HCT116 (cell line): ENCODE measurements at regions not wholly inside any gene's neighbourhood (a gene's known extent, or its start where the extent isn't known, plus 50 kb on each side); places are given as distances from the start of the nearest gene placed in this dataset.

Source experiments
- ATAC-seq: fragments of 200-7000 bp; cut with Tn5 transposase; 2 replicates; pipeline ENCODE4 v1.9.1; 2020; ENCODE audit warnings: mild to moderate bottlenecking, moderate library complexity
- BruUV-seq: library from RNA; stranded (reverse); fragments of 400-500 nt; replicated peaks from 2 replicates; lab custom pipeline; 2021; lab: Mats Ljungman, UMichigan
- CTCF ChIA-PET: fragments of 300-600 bp; sonication (Branson Sonifier 250); formaldehyde crosslinking; loops from one replicate; lab custom pipeline; 2021; ENCODE audit warnings: antibody characterized with exemption; lab: Charles Lee
- POLR2A ChIA-PET: fragments of 300-600, 350-600 bp; sonication (Branson Sonifier 250); formaldehyde crosslinking; loops from one replicate; lab custom pipeline; 2021; ENCODE audit warnings: antibody characterized with exemption; lab: Charles Lee
- RAD21 ChIA-PET, 2 experiments: fragments of 300-600 bp; sonication (Branson Sonifier 250); formaldehyde crosslinking; loops; one replicate each; lab custom pipeline; 2023; ENCODE audit warnings: low total read pairs in 2 of 2; ENCODE audit not compliant: uncharacterized antibody in 2 of 2, unreplicated experiment in 2 of 2, low non-redundant PET in 1 of 2; lab: Charles Lee
- DNase-seq: peaks from one replicate; pipeline ENCODE4 v3.0.0-alpha.2; 2010; ENCODE audit warnings: low read depth, low spot score
- H2AFZ ChIP-seq: fragments of 200-600 bp; shearing (Covaris generic), sonication (generic); 2 replicates; pipeline ENCODE4 v1.6.1; 2017; ENCODE audit warnings: low read depth, mixed run types, mixed read lengths, antibody characterized with exemption, low read length; ENCODE audit not compliant: poor library complexity, severe bottlenecking
- H3K27ac ChIP-seq: 2 replicates; pipeline ENCODE4 v1.5.1; 2012; ENCODE audit warnings: low read depth, low read length
- H3K27me3 ChIP-seq: fragments of 200-600 bp; sonication (generic); 2 replicates; pipeline ENCODE4 v1.6.1; 2016; ENCODE audit warnings: mixed run types, low read length, mixed read lengths; ENCODE audit not compliant: insufficient read depth
- H3K36me3 ChIP-seq, 2 experiments: fragments of 200-500 bp in 1 of 2; fragments of 200-600 bp in 1 of 2; sonication (Bioruptor generic) in 1 of 2; sonication (generic) in 1 of 2; 2 replicates each; pipeline versions ENCODE4 v1.5.1 to v1.6.1; 2014 to 2016; ENCODE audit warnings: low read length in 2 of 2, inconsistent platforms in 1 of 2, mixed read lengths in 1 of 2, mixed run types in 1 of 2; ENCODE audit not compliant: insufficient read depth in 2 of 2, control insufficient read depth in 1 of 2
- H3K4me1 ChIP-seq, 2 experiments: fragments of 200-600 bp in 1 of 2; sonication (generic) in 1 of 2; 2 replicates each; pipeline versions ENCODE4 v1.5.1 to v1.6.1; 2012 to 2017; ENCODE audit warnings: low read length in 2 of 2, inconsistent platforms in 1 of 2, mild to moderate bottlenecking in 1 of 2, mixed read lengths in 1 of 2, mixed run types in 1 of 2, moderate library complexity in 1 of 2; ENCODE audit not compliant: insufficient read depth in 2 of 2, control insufficient read depth in 1 of 2
- H3K4me2 ChIP-seq: fragments of 200-600 bp; sonication (generic); 2 replicates; pipeline ENCODE4 v1.6.1; 2017; ENCODE audit warnings: mixed run types, low read length, mixed read lengths
- H3K4me3 ChIP-seq, 2 experiments: fragments of 200-600 bp in 1 of 2; sonication (generic) in 1 of 2; replicated peaks in 1 of 2; 2 replicates each; pipeline ENCODE4 v1.5.1; 2011 to 2016; ENCODE audit warnings: low read length in 2 of 2, control low read depth in 1 of 2, low read depth in 1 of 2, mild to moderate bottlenecking in 1 of 2, mixed read lengths in 1 of 2, mixed run types in 1 of 2
- H3K79me2 ChIP-seq: fragments of 200-600 bp; sonication (generic); 2 replicates; pipeline ENCODE4 v1.6.1; 2017; ENCODE audit warnings: mild to moderate bottlenecking, mixed run types, low read length, moderate library complexity, mixed read lengths; ENCODE audit not compliant: insufficient read depth
- H3K9ac ChIP-seq: fragments of 200-600 bp; sonication (generic); 2 replicates; pipeline ENCODE4 v1.6.1; 2016; ENCODE audit warnings: low read length, mixed read lengths
- H3K9me2 ChIP-seq: fragments of 200-600 bp; sonication (generic), shearing (Covaris generic); 2 replicates; pipeline ENCODE4 v1.6.1; 2017; ENCODE audit warnings: mixed run types, mild to moderate bottlenecking, moderate library complexity; ENCODE audit not compliant: insufficient read depth
- H3K9me3 ChIP-seq, 2 experiments: fragments of 200-500 bp in 1 of 2; fragments of 200-600 bp in 1 of 2; sonication (Bioruptor generic) in 1 of 2; sonication (generic) in 1 of 2; 2 replicates each; pipeline ENCODE4 v1.6.1; 2014 to 2017; ENCODE audit warnings: low read length in 2 of 2, mixed read lengths in 2 of 2, inconsistent platforms in 1 of 2, low read depth in 1 of 2, mild to moderate bottlenecking in 1 of 2, mixed run types in 1 of 2, moderate library complexity in 1 of 2; ENCODE audit not compliant: control insufficient read depth in 1 of 2, insufficient read depth in 1 of 2
- H4K20me1 ChIP-seq: fragments of 200-600 bp; sonication (generic), shearing (Covaris generic); 2 replicates; pipeline ENCODE4 v1.6.1; 2017; ENCODE audit warnings: mixed run types, mild to moderate bottlenecking, moderate library complexity; ENCODE audit not compliant: insufficient read depth
- CBX3 ChIP-seq: IDR thresholded peaks from 2 replicates; pipeline ENCODE4 v1.6.1; 2012; ENCODE audit warnings: low read depth
- EZH2phosphoT487 ChIP-seq: fragments of 200-600 bp; IDR thresholded peaks from 2 replicates; pipeline ENCODE4 v1.6.1; 2018; ENCODE audit warnings: antibody characterized with exemption, borderline replicate concordance
- FOSL1 ChIP-seq: IDR thresholded peaks from 2 replicates; pipeline ENCODE4 v1.6.1; 2012; ENCODE audit warnings: low read depth
- MAX ChIP-seq: IDR thresholded peaks from 2 replicates; pipeline ENCODE4 v1.6.1; 2012
- POLR2AphosphoS5 ChIP-seq: IDR thresholded peaks from 2 replicates; pipeline ENCODE4 v1.6.1; 2011; ENCODE audit warnings: mild to moderate bottlenecking, low read depth, low read length, moderate library complexity
- RAD21 ChIP-seq: IDR thresholded peaks from 2 replicates; pipeline ENCODE4 v1.6.1; 2012; ENCODE audit warnings: low read depth, mild to moderate bottlenecking
- SIN3A ChIP-seq: IDR thresholded peaks from 2 replicates; pipeline ENCODE4 v1.6.1; 2012; ENCODE audit warnings: low read depth
- SP1 ChIP-seq: IDR thresholded peaks from 2 replicates; pipeline ENCODE4 v1.6.1; 2012; ENCODE audit warnings: low read depth
- ZBTB33 ChIP-seq: IDR thresholded peaks from 2 replicates; pipeline ENCODE4 v1.6.1; 2011; ENCODE audit warnings: mild to moderate bottlenecking, low read length, moderate library complexity; ENCODE audit not compliant: insufficient replicate concordance; ENCODE audit errors: extremely low read depth
- ZNF274 ChIP-seq: fragments of 200-500 bp; sonication (Bioruptor generic); IDR thresholded peaks from 2 replicates; pipeline ENCODE4 v1.6.1; 2014; ENCODE audit warnings: mild to moderate bottlenecking, low read depth, low read length, inconsistent platforms
- intact Hi-C: fragments of 100-400 bp; cut with micrococcal nuclease; formaldehyde crosslinking; loops from 2 replicates; pipeline ENCODE4 v1.10.0; 2022
- TF ChIP-seq, protein P1 (sequence below): IDR thresholded peaks from 2 replicates; pipeline ENCODE4 v1.6.1; 2012

- intact Hi-C loops: no loop called here
- Histone ChIP-seq H3K27me3 (no peaks in the 10 kb centered on the region), H3K9me3 (no peaks in the 10 kb centered on the region), H2AFZ (no peak overlapping the region), H3K4me1 (peaks cover 0 to 5% of the 10 kb centered on the region in 2 experiments; a peak in 1 of 4 replicates), H3K4me2 (no peak overlapping the region), H3K79me2 (no peaks in the 10 kb centered on the region), H3K9ac (no peak overlapping the region), H4K20me1 (no peaks in the 10 kb centered on the region), H3K36me3 (no peaks in the 10 kb centered on the region), H3K27ac (no peak overlapping the region), H3K4me3 (no peak overlapping the region), H3K9me2 (no peaks in the 10 kb centered on the region)
- ChIA-PET RAD21 (no interaction called here), CTCF (no interaction called here), POLR2A (no interaction called here)
- BruUV-seq: no TSS peak
- no peak for DNase-seq
- no peak for ATAC-seq
- TF ChIP-seq ZNF274 (no peak), EZH2phosphoT487 (no peak), ZBTB33 (no peak), SP1 (no peak), POLR2AphosphoS5 (no peak), CBX3 (no peak), MAX (no peak), SIN3A (no peak), RAD21 (no peak), FOSL1 (no peak)
- TF ChIP-seq, protein P1, sequence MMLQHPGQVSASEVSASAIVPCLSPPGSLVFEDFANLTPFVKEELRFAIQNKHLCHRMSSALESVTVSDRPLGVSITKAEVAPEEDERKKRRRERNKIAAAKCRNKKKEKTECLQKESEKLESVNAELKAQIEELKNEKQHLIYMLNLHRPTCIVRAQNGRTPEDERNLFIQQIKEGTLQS: no peak
Observed at GRCh38 chr3:156051651-156052050, 68.7 kb upstream of the KCNAB1 start.
